ENCODE measurements at regions not wholly inside any gene's neighbourhood (a gene's known extent, or its start where the extent isn't known, plus 50 kb on each side); places are given as distances from the start of the nearest gene placed in this dataset.

GRCh38 chr2:226270285-226271058 lies 529.1 kb downstream of the IRS1 start:
- no peak for DNase-seq

- no peak for DNase-seq
Observed at GRCh38 chr2:226267516-226268289, 531.9 kb downstream of the IRS1 start.

- DNase-seq, result no peak
Observed at GRCh38 chr2:226256709-226257376, 542.8 kb downstream of the IRS1 start.

GRCh38 chr2:226256237-226256636 lies 543.4 kb downstream of the IRS1 start:
- no peak for DNase-seq

GRCh38 chr2:226251661-226252060 lies 548.0 kb downstream of the IRS1 start:
- DNase-seq, result no peak

- DNase-seq, result no peak
Observed at GRCh38 chr2:226247289-226248275, 552.0 kb downstream of the IRS1 start.

GRCh38 chr2:226234187-226234586 lies 565.4 kb downstream of the IRS1 start:
- DNase-seq, result no peak

- DNase-seq, result no peak
Observed at GRCh38 chr2:226233388-226233787, 566.2 kb downstream of the IRS1 start.

GRCh38 chr2:226228080-226228479 lies 571.5 kb downstream of the IRS1 start:
- DNase-seq, result no peak

GRCh38 chr2:226227341-226227740 lies 572.3 kb downstream of the IRS1 start:
- no peak for DNase-seq

- DNase-seq, result no peak
Observed at GRCh38 chr2:226223704-226224103, 575.9 kb downstream of the IRS1 start.

- no peak for DNase-seq
Observed at GRCh38 chr2:226220511-226220910, 579.1 kb downstream of the IRS1 start.

GRCh38 chr2:226217191-226217590 lies 582.4 kb downstream of the IRS1 start:
- DNase-seq, result no peak

- no peak for DNase-seq
Observed at GRCh38 chr2:226216575-226216974, 583.0 kb downstream of the IRS1 start.

- no peak for DNase-seq
Observed at GRCh38 chr2:226215902-226216503, 583.6 kb downstream of the IRS1 start.

GRCh38 chr2:226213717-226214116 lies 585.9 kb downstream of the IRS1 start:
- DNase-seq, result no peak

GRCh38 chr2:226211439-226211838 lies 588.2 kb downstream of the IRS1 start:
- no peak for DNase-seq

- DNase-seq, result no peak
Observed at GRCh38 chr2:226208726-226209125, 590.9 kb downstream of the IRS1 start.

GRCh38 chr2:226207671-226208070 lies 591.9 kb downstream of the IRS1 start:
- no peak for DNase-seq

- no peak for DNase-seq
Observed at GRCh38 chr2:226199555-226199954, 600.1 kb downstream of the IRS1 start.

- no peak for DNase-seq
Observed at GRCh38 chr2:226198956-226199355, 600.7 kb downstream of the IRS1 start.

Measured in dermis blood vessel endothelial cell (primary cell).